ENCODE measurements at regions not wholly inside any gene's neighbourhood (a gene's known extent, or its start where the extent isn't known, plus 50 kb on each side); places are given as distances from the start of the nearest gene placed in this dataset.
"Not testable (repeated sequence)": the region's sequence is repeated elsewhere in the genome, so short reads cannot be mapped to it uniquely, and the experiment has no call there.

DNA sequence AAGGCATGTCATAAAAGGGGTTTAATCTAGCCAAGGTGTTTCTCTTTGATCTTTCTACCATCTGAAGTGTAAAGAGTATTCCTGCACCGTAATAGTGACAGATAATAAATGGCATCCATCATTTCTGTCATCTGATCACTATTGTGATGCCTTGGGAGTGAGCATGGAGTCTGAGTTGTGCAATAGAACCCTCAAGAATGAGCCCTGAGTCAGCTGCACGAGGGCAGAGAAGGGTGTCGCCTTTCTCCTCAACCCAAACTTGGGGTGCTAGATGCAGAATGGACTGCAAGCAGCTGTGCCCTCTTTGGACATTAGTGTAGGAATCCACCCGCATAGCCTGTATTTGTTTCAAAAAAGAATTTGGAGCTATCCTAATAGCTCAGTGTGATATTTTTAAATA lies 115.2 kb downstream of the ZNF37A start:
- H3K27ac ChIP-seq: no peak overlapping the region
- no peaks in the 10 kb centered on the region for H3K4me1 ChIP-seq
- H3K27me3 ChIP-seq: no peaks in the 10 kb centered on the region
- DNase-seq (no peak), ATAC-seq (no peak)
- intact Hi-C loops (cut with DNase I): no loop called here
- no peak overlapping the region for H3K4me3 ChIP-seq
- H3K36me3 ChIP-seq: no peaks in the 10 kb centered on the region
- H3K9me3 ChIP-seq: no peaks in the 10 kb centered on the region
- TF ChIP-seq CTCF (IDR thresholded peaks at IDR 0.05): no peak

- H3K27ac ChIP-seq; H3K27me3 ChIP-seq; H3K36me3 ChIP-seq; intact Hi-C loops (cut with DNase I); H3K9me3 ChIP-seq; DNase-seq; H3K4me3 ChIP-seq; ATAC-seq; H3K4me1 ChIP-seq: not testable (repeated sequence)
These were observed 115.6 kb downstream of the ZNF37A start for GRCh38 chr10:38209748-38210147.

DNA sequence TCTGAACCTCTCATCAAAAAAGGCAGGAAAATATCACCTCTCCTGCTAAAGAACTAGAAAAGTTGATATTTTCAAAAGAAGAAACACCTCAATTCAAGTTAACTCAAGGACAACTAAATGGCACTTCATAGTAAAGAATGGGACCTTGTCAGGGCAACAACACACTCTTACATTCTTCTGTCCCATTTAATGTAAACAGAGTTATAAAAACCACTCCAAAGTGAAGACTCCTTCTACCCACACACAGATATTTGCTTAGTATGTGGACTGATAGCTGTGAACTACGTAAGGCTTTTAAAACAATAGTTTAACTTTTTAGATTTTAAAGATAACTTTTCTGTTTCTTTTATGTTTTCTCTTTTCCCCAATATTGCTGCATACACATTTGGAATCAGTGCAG lies 118.3 kb downstream of the ZNF37A start:
- Histone ChIP-seq H3K4me3 (no peak overlapping the region), H3K27me3 (no peaks in the 10 kb centered on the region), H3K36me3 (no peaks in the 10 kb centered on the region), H3K9me3 (no peaks in the 10 kb centered on the region), H3K27ac (no peak overlapping the region), H3K4me1 (no peaks in the 10 kb centered on the region)
- ATAC-seq (peak; percentile 36), DNase-seq (no peak)
- intact Hi-C loops (cut with DNase I): no loop called here
- no peak for TF ChIP-seq CTCF (IDR thresholded peaks at IDR 0.05)

GRCh38 chr10:38226385-38226784 lies 132.2 kb downstream of the ZNF37A start:
- DNase-seq: no peak
- intact Hi-C loops (cut with DNase I): no loop called here
- Histone ChIP-seq H3K4me3 (no peak overlapping the region), H3K9me3 (peaks cover 8% of the 10 kb centered on the region), H3K27me3 (no peaks in the 10 kb centered on the region), H3K4me1 (no peaks in the 10 kb centered on the region), H3K36me3 (no peaks in the 10 kb centered on the region), H3K27ac (no peak overlapping the region)
- no peak for TF ChIP-seq CTCF (IDR thresholded peaks at IDR 0.05)
- no peak for ATAC-seq

DNA sequence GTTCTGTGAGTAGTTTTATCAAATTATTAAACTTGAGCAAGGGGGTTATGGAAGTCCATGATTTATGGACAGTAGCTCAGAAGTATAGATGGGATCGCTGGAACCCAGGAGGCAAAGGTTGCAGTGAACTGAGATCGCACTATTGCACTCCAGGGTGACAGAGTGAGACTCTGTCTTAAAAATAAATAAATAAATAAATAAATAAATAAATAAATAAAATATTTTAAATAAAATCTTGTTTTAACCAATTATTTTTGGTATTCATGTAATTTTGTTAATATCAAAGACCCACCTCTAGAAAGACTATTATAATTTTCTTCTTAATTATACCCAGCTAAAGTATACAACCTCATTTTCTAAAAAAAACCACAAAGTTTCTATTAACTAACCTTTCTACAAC lies 134.3 kb downstream of the ZNF37A start:
- TF ChIP-seq CTCF (IDR thresholded peaks at IDR 0.05): no peak
- H3K4me1 ChIP-seq: no peaks in the 10 kb centered on the region
- no peak for ATAC-seq
- H3K27me3 ChIP-seq: no peaks in the 10 kb centered on the region
- H3K4me3 ChIP-seq: no peak overlapping the region
- DNase-seq: no peak
- peaks cover 8% of the 10 kb centered on the region for H3K9me3 ChIP-seq
- intact Hi-C loops (cut with DNase I): no loop called here
- H3K36me3 ChIP-seq: no peaks in the 10 kb centered on the region
- H3K27ac ChIP-seq: no peak overlapping the region

GRCh38 chr10:38238479-38238878 lies 144.3 kb downstream of the ZNF37A start:
- intact Hi-C loops (cut with DNase I); H3K27ac ChIP-seq; H3K27me3 ChIP-seq; H3K4me1 ChIP-seq; H3K36me3 ChIP-seq; H3K4me3 ChIP-seq; H3K9me3 ChIP-seq; DNase-seq; ATAC-seq: not testable (repeated sequence)

DNA sequence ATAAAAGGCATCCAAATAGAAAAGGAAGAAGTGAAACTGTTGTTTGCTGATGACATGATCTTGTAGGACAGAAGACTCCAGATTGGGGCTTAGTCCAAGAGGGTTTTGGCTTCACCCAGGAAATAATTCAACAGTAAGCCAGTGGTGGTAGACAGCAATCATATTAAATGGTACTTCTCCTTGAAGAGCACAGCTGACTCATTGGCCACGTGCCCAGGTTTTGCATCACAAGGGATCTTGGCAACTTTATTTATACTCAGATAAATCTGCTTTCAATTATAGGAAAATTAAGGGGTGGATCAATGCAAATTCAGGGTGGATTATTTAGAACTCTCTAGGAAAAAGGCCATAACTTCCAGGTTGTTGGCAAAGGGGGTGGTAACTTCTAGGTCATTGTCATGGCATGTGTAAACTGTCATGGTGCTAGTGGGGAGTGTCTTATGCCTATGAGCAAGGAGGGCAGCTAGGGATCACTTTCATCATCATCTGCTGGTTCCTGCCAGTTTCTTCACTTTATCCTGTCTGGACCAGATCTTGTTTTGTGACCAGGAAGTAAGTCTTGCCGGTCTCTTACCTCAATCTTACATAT lies 148.0 kb downstream of the ZNF37A start:
- H3K4me3 ChIP-seq; H3K27me3 ChIP-seq; H3K9me3 ChIP-seq; ATAC-seq; DNase-seq; intact Hi-C loops (cut with DNase I); H3K4me1 ChIP-seq; H3K27ac ChIP-seq; H3K36me3 ChIP-seq: not testable (repeated sequence)

- ATAC-seq; intact Hi-C loops (cut with DNase I); H3K4me3 ChIP-seq; DNase-seq; H3K27ac ChIP-seq; H3K36me3 ChIP-seq; H3K9me3 ChIP-seq; H3K27me3 ChIP-seq; H3K4me1 ChIP-seq: not testable (repeated sequence)
These were observed 154.0 kb downstream of the ZNF37A start for GRCh38 chr10:38248113-38248512.

GRCh38 chr10:38252551-38252950 lies 158.4 kb downstream of the ZNF37A start:
- ATAC-seq; H3K27ac ChIP-seq; H3K27me3 ChIP-seq; H3K9me3 ChIP-seq; intact Hi-C loops (cut with DNase I); H3K4me3 ChIP-seq; DNase-seq; H3K36me3 ChIP-seq; H3K4me1 ChIP-seq: not testable (repeated sequence)

- intact Hi-C loops (cut with DNase I); H3K27me3 ChIP-seq; ATAC-seq; H3K36me3 ChIP-seq; H3K27ac ChIP-seq; H3K4me1 ChIP-seq; DNase-seq; H3K4me3 ChIP-seq; H3K9me3 ChIP-seq: not testable (repeated sequence)
These were observed 173.4 kb downstream of the ZNF37A start for GRCh38 chr10:38267555-38267954.

- DNase-seq; H3K27me3 ChIP-seq; H3K4me3 ChIP-seq; H3K27ac ChIP-seq; H3K9me3 ChIP-seq; intact Hi-C loops (cut with DNase I); ATAC-seq; H3K36me3 ChIP-seq; H3K4me1 ChIP-seq: not testable (repeated sequence)
These were observed 176.9 kb downstream of the ZNF37A start for GRCh38 chr10:38271031-38271430.
